Activated effector memory CD4-positive, alpha-beta T cell treated with Interleukin-2 at 50 U/mL for 16 hours (primary cell): ENCODE measurements at regions not wholly inside any gene's neighbourhood (a gene's known extent, or its start where the extent isn't known, plus 50 kb on each side); places are given as distances from the start of the nearest gene placed in this dataset.
"Not testable (repeated sequence)": the region's sequence is repeated elsewhere in the genome, so short reads cannot be mapped to it uniquely, and the experiment has no call there.

Source experiments
- DNase-seq: peaks from one replicate; pipeline ENCODE4 v3.0.0-alpha.2; 2020

GRCh38 chr13:85597790-85598500 is 201.3 kb downstream of the SLITRK6 start:
- no peak for DNase-seq

- DNase-seq, result no peak
Measured at GRCh38 chr13:85592211-85592610, 207.0 kb downstream of the SLITRK6 start.

- no peak for DNase-seq
Measured at GRCh38 chr13:85590231-85590931, 208.8 kb downstream of the SLITRK6 start.

- DNase-seq, result no peak
Measured at GRCh38 chr13:85589021-85589420, 210.2 kb downstream of the SLITRK6 start.

GRCh38 chr13:85588359-85588758 is 210.9 kb downstream of the SLITRK6 start:
- no peak for DNase-seq

GRCh38 chr13:85586856-85587255 is 212.4 kb downstream of the SLITRK6 start:
- DNase-seq, result no peak

- DNase-seq, result no peak
Measured at GRCh38 chr13:85586422-85586831, 212.8 kb downstream of the SLITRK6 start.

- DNase-seq, result no peak
Measured at GRCh38 chr13:85582890-85583289, 216.3 kb downstream of the SLITRK6 start.

- DNase-seq, result no peak
Measured at GRCh38 chr13:85575110-85575509, 224.1 kb downstream of the SLITRK6 start.

GRCh38 chr13:85567909-85568308 is 231.3 kb downstream of the SLITRK6 start:
- no peak for DNase-seq

GRCh38 chr13:85565652-85566051 is 233.6 kb downstream of the SLITRK6 start:
- no peak for DNase-seq

- no peak for DNase-seq
Measured at GRCh38 chr13:85564598-85564997, 234.6 kb downstream of the SLITRK6 start.

- no peak for DNase-seq
Measured at GRCh38 chr13:85562282-85562681, 236.9 kb downstream of the SLITRK6 start.

GRCh38 chr13:85557691-85558467 is 241.3 kb downstream of the SLITRK6 start:
- no peak for DNase-seq

GRCh38 chr13:85551012-85551411 is 248.2 kb downstream of the SLITRK6 start:
- no peak for DNase-seq

- no peak for DNase-seq
Measured at GRCh38 chr13:85549819-85550218, 249.4 kb downstream of the SLITRK6 start.

GRCh38 chr13:85548845-85549244 is 250.4 kb downstream of the SLITRK6 start:
- DNase-seq, result not testable (repeated sequence)

- DNase-seq, result no peak
Measured at GRCh38 chr13:85545771-85546170, 253.4 kb downstream of the SLITRK6 start.

- no peak for DNase-seq
Measured at GRCh38 chr13:85544756-85545155, 254.5 kb downstream of the SLITRK6 start.

GRCh38 chr13:85543144-85543543 is 256.1 kb downstream of the SLITRK6 start:
- no peak for DNase-seq

GRCh38 chr13:85541476-85541875 is 257.7 kb downstream of the SLITRK6 start:
- DNase-seq, result no peak

- no peak for DNase-seq
Measured at GRCh38 chr13:85538957-85539356, 260.3 kb downstream of the SLITRK6 start.

- no peak for DNase-seq
Measured at GRCh38 chr13:85537601-85538000, 261.6 kb downstream of the SLITRK6 start.

- no peak for DNase-seq
Measured at GRCh38 chr13:85536706-85537105, 262.5 kb downstream of the SLITRK6 start.
